Epithelial cell of esophagus (primary cell): ENCODE measurements at regions not wholly inside any gene's neighbourhood (a gene's known extent, or its start where the extent isn't known, plus 50 kb on each side); places are given as distances from the start of the nearest gene placed in this dataset.

Experiments used
- DNase-seq: peaks from one replicate; pipeline ENCODE4 v3.0.0; 2010; ENCODE audit warnings: low read depth
- H3K4me3 ChIP-seq: 2 replicates; pipeline ENCODE4 v1.5.1; 2011; ENCODE audit warnings: mild to moderate bottlenecking, low read length, control low read depth
- CTCF ChIP-seq: IDR thresholded peaks from 2 replicates; pipeline ENCODE4 v1.5.1; 2011; ENCODE audit warnings: low read depth, mild to moderate bottlenecking, low read length, control low read depth, inconsistent platforms; ENCODE audit not compliant: insufficient read depth; ENCODE audit errors: missing control alignments

GRCh38 chr6:30009113-30009512 lies 52.0 kb upstream of the POLR1H start:
- DNase-seq: no peak
- TF ChIP-seq CTCF: no peak
- no peak overlapping the region for H3K4me3 ChIP-seq
